GM12874 (cell line): ENCODE measurements at regions not wholly inside any gene's neighbourhood (a gene's known extent, or its start where the extent isn't known, plus 50 kb on each side); places are given as distances from the start of the nearest gene placed in this dataset.

Experiments
- TF ChIP-seq, protein P1 (sequence below): IDR thresholded peaks from 2 replicates; pipeline ENCODE4 v1.5.1; 2011; ENCODE audit warnings: low read depth, mild to moderate bottlenecking, control low read depth, low read length, moderate library complexity; ENCODE audit not compliant: insufficient read depth

DNA sequence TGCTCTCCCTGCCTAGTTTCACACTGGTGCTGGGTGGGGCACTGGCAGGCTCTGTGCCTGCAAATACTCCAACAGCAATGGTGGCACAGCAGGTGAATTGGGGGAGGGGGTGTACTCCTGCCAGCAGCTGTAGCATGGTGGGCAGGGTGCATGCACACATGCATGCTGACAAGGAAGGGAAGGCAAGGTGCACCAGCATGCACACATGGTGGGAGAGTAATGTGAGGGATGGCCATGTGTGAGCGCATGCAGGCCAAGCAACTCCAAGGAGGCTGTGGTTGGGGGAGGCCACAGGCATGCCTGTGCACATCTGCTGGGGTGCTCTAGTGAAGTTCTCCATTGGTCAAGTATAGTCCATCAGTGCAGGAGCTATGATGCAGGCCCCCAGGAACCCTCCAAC, 54.5 kb upstream of the INPP4B start:
- TF ChIP-seq, protein P1, sequence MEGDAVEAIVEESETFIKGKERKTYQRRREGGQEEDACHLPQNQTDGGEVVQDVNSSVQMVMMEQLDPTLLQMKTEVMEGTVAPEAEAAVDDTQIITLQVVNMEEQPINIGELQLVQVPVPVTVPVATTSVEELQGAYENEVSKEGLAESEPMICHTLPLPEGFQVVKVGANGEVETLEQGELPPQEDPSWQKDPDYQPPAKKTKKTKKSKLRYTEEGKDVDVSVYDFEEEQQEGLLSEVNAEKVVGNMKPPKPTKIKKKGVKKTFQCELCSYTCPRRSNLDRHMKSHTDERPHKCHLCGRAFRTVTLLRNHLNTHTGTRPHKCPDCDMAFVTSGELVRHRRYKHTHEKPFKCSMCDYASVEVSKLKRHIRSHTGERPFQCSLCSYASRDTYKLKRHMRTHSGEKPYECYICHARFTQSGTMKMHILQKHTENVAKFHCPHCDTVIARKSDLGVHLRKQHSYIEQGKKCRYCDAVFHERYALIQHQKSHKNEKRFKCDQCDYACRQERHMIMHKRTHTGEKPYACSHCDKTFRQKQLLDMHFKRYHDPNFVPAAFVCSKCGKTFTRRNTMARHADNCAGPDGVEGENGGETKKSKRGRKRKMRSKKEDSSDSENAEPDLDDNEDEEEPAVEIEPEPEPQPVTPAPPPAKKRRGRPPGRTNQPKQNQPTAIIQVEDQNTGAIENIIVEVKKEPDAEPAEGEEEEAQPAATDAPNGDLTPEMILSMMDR = no peak

DNA sequence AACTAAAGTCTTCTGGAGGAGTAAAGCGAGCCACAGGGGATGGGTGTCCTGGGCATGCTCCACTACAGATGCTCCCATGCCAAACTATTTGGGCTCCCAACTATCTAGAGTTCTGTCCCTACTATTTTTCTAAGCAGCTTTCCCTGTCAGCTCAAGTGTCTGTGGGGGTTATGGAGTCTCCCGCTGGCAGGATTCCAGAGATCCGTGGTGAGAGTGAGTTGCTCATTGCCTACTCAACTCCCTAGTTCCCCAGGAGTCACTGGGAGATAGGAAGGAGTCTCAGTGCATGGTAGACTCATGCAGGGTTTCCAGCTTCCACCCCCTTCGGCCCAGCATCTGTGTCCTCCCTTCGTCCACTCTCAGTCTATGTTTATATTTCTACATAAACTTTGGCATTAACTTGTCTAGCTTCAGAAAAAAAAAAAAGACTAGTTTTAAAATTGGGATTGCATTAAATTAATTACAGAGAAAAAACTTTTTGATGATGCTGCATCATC, 55.1 kb upstream of the INPP4B start:
- TF ChIP-seq, protein P1 = no peak

DNA sequence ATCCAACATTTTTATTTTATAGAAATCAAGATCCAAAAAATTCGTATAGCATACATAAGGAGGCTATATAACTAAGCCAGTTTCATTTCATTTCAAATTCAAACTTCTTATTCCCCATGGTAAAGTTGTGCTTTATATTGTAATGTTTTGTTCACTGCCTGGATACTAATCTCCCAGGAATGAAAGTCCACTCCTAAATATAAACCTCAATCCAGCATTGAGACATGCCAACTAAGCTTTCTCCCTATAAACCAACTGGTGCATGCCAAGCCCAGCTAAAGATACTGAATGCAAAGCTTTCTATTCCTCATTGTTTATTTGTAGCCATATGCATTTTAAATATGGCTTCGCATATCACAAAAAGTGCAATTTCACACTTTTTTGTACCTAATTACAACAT, 63.8 kb upstream of the INPP4B start:
- TF ChIP-seq, protein P1 = no peak

DNA sequence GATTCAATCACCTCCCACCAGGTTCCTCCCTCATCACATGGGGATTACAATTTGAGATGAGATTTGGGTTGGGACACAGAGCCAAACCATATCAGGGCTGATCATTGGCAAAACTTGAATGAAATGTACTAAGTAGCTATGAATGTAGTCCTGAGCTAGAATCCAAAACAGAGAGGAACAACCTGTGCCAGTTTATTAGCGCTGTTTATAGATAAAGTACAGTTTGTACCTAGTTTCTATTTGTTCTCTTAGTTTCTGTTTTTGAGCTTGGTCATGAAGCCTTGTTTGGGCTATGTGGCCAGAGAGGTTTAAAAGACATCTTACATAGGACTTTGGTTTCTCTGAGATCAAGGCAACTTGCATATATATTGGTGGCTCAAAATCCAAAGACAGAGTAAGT, 66.9 kb upstream of the INPP4B start:
- TF ChIP-seq, protein P1 = no peak

DNA sequence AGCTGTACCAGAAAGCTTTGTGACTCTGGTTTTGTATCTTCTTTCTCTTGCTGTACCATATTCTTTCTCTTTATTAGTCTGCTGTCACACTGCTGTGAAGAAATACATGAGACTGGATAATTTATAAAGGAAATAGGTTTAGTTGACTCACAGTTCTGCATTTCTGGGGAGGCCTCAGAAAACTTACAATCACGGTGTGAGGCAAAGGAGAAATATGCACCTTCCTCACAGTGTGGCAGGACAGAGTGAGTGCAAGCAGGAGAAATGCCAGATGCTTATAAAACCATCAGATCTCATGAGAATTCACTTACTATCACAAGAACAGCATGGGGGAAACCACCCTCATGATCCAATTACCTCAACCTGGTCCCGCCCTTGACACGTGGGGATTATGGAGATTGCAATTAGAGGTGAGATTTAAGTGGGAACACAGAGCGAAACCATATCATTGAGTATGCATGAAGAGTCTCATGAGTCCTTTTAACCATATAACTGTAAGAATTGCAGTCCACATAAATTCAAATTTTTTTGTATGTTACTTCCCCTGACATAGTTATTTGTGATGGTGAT, 67.4 kb upstream of the INPP4B start:
- TF ChIP-seq, protein P1 = no peak

DNA sequence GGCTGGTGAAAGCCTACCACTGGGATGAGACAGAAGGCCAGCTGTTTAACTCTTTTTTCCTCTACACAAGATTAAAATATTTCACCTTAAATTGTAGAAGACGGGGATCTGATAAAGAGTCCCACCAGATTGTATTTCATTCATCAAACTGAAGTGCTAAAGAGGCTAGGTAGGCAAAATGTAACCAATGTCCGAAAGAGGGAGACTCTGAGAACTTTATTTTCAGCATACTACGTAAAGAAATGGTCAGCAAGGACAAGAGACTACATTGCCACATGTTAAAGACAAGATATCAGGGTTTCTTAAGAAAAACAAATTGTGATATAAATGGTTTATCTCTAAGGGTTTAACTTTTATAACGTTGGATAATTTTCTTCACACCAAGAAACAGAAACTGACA, 71.6 kb upstream of the INPP4B start:
- TF ChIP-seq, protein P1 = no peak

DNA sequence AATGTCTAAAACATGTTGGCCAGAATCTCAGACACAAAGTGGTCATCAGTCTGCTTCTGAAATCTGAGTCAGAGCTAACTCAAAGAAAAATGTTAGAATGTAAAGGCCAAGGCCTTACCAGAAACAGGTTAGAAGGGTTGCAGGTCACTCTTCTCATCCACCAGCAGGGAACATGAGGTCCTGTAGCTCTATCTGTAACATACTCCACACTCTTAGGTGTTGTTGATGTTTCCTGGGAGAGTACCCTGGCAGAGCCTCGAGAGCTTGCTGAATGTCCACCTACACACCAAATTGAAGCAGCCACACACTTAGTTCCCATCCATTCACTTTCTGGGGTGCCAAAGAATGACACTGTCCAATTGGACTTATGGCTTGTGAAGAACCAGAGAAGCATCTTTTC, 76.6 kb upstream of the INPP4B start:
- TF ChIP-seq, protein P1 = no peak
